ENCODE measurements at regions not wholly inside any gene's neighbourhood (a gene's known extent, or its start where the extent isn't known, plus 50 kb on each side); places are given as distances from the start of the nearest gene placed in this dataset.

DNA sequence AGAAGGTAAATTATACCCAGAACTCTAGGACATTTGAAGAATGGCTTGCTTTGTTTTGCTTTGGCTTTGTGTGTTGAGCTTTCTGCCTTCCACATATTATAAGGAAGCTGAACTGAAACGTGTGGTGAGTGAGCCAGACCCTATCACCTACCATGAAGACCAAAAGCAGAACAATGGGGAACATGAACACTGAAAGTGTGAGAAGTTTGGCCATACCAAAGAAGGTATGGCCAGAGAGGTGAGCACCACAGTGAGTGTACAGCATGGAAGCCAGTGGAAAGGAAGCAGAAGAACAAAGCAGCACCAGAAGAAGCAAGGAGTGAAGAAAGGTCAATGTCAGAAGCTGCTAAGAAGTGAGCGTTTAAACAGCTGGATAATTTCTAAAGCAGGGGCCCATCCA is 59.7 kb upstream of the CCDC71L start:
- no peak overlapping the region for H3K4me2 ChIP-seq (ENCODE audit: low read length)

DNA sequence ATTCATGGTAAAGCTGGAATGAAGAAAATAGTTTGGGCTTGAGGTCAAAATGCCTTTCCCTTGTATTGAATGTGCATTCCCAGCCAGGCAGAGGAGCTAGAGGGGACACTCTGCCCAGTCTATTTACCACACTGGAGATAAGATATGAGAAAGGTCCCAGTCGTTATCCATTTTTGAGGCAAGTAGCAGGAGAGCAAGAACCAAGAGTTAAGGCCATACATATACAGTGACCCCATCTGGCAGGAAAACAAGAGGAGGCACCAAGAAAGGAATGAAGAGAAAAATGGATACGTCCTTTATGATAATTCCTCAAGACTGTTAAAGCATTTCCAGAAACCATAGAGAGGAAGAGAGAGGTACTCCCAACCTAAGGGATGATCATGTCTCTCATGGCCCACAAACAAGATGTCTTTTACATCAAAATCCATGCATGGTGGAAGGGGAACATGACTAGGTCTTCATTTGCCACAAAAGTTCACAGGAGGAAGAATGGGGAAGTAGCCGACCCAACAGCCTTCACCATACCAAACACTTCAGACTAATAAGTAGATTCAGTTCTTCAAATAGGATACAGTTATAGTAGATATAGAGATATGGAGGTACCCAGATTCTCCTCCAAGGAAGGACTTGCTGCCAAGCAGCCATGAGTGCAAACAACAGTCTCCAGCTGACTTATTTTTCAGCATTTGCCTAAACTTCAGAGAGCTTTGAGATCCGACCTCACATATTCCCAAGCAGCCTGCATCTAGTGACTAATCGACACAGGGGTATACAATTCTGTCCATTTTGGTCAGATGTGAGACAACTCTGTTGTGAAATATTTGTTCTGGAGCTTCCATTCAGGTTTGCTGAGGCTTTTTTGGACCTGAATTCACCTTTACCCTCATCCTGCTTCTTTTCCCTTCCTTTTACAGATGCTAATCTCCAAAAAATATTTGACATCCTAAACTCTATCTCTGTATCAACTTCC is 61.1 kb upstream of the CCDC71L start:
- POLR2A ChIA-PET (ENCODE audit: unreplicated experiment): no interaction called here
- no peaks in the 10 kb centered on the region for H3K36me3 ChIP-seq (ENCODE audit: low read depth, low read length)
- CTCF ChIA-PET: no interaction called here
- intact Hi-C loops (cut with micrococcal nuclease): no loop called here
- H3F3A ChIP-seq (ENCODE audit: low read length, unreplicated experiment): peaks cover 4% of the 10 kb centered on the region
- no peaks in the 10 kb centered on the region for H3K27me3 ChIP-seq (ENCODE audit: low read length)
- no peak for DNase-seq
- no peak overlapping the region for H3K4me2 ChIP-seq (ENCODE audit: low read length)
- H3K4me3 ChIP-seq (ENCODE audit: low read length): no peak overlapping the region
- H3K9me3 ChIP-seq (ENCODE audit: low read length): no peaks in the 10 kb centered on the region
- H3K4me1 ChIP-seq (ENCODE audit: insufficient read depth, low read length): peaks cover 23% of the 10 kb centered on the region
- no peak for TF ChIP-seq EZH2 (IDR thresholded peaks at IDR 0.05; ENCODE audit: low read length, unreplicated experiment)
- TF ChIP-seq EZH2phosphoT487 (IDR thresholded peaks at IDR 0.05; ENCODE audit: borderline replicate concordance, low read length): no peak
- TF ChIP-seq, protein P1, sequence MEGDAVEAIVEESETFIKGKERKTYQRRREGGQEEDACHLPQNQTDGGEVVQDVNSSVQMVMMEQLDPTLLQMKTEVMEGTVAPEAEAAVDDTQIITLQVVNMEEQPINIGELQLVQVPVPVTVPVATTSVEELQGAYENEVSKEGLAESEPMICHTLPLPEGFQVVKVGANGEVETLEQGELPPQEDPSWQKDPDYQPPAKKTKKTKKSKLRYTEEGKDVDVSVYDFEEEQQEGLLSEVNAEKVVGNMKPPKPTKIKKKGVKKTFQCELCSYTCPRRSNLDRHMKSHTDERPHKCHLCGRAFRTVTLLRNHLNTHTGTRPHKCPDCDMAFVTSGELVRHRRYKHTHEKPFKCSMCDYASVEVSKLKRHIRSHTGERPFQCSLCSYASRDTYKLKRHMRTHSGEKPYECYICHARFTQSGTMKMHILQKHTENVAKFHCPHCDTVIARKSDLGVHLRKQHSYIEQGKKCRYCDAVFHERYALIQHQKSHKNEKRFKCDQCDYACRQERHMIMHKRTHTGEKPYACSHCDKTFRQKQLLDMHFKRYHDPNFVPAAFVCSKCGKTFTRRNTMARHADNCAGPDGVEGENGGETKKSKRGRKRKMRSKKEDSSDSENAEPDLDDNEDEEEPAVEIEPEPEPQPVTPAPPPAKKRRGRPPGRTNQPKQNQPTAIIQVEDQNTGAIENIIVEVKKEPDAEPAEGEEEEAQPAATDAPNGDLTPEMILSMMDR (conservative IDR thresholded peaks at IDR 0.05; ENCODE audit: low read depth, low read length): no peak
- no peak overlapping the region for H2AFZ ChIP-seq (ENCODE audit: low read length)
- no peak overlapping the region for H3K9ac ChIP-seq (ENCODE audit: low read length)
- H3K27ac ChIP-seq (ENCODE audit: low read length): no peak overlapping the region
- H4K20me1 ChIP-seq (ENCODE audit: low read length): no peaks in the 10 kb centered on the region
- no peaks in the 10 kb centered on the region for H3K79me2 ChIP-seq (ENCODE audit: low read length)
- no TSS peak for BruUV-seq (replicated peaks)
- ATAC-seq: no peak
- no peaks in the 10 kb centered on the region for H3K9me2 ChIP-seq (replicated peaks; ENCODE audit: low read length)

More for the DNA sequence above, 59.7 kb upstream of the CCDC71L start:
- intact Hi-C loops (cut with micrococcal nuclease): no loop called here
- H3F3A ChIP-seq (ENCODE audit: low read length, unreplicated experiment): peaks cover 4% of the 10 kb centered on the region
- H3K27me3 ChIP-seq (ENCODE audit: low read length): no peaks in the 10 kb centered on the region
- ChIA-PET POLR2A (ENCODE audit: unreplicated experiment) (no interaction called here), CTCF (no interaction called here)
- no peak overlapping the region for H3K27ac ChIP-seq (ENCODE audit: low read length)
- no TSS peak for BruUV-seq (replicated peaks)
- no peaks in the 10 kb centered on the region for H3K36me3 ChIP-seq (ENCODE audit: low read depth, low read length)
- ATAC-seq (no peak), DNase-seq (no peak)
- H3K4me1 ChIP-seq (ENCODE audit: insufficient read depth, low read length): peaks cover 26% of the 10 kb centered on the region
- H3K79me2 ChIP-seq (ENCODE audit: low read length): no peaks in the 10 kb centered on the region
- H3K4me3 ChIP-seq (ENCODE audit: low read length): no peak overlapping the region
- H4K20me1 ChIP-seq (ENCODE audit: low read length): no peaks in the 10 kb centered on the region
- TF ChIP-seq, protein P1 (conservative IDR thresholded peaks at IDR 0.05; ENCODE audit: low read depth, low read length): no peak
- TF ChIP-seq EZH2phosphoT487 (IDR thresholded peaks at IDR 0.05; ENCODE audit: borderline replicate concordance, low read length) (no peak), EZH2 (IDR thresholded peaks at IDR 0.05; ENCODE audit: low read length, unreplicated experiment) (no peak)
- H3K9me2 ChIP-seq (replicated peaks; ENCODE audit: low read length): no peaks in the 10 kb centered on the region
- H3K9ac ChIP-seq (ENCODE audit: low read length): no peak overlapping the region
- H3K9me3 ChIP-seq (ENCODE audit: low read length): no peaks in the 10 kb centered on the region
- no peak overlapping the region for H2AFZ ChIP-seq (ENCODE audit: low read length)

- Histone ChIP-seq H3K9me2 (replicated peaks; ENCODE audit: low read length) (no peaks in the 10 kb centered on the region), H3K36me3 (ENCODE audit: low read depth, low read length) (no peaks in the 10 kb centered on the region), H3K4me2 (ENCODE audit: low read length) (no peak overlapping the region), H3K27ac (ENCODE audit: low read length) (no peak overlapping the region), H2AFZ (ENCODE audit: low read length) (no peak overlapping the region), H3K9me3 (ENCODE audit: low read length) (no peaks in the 10 kb centered on the region), H3K27me3 (ENCODE audit: low read length) (no peaks in the 10 kb centered on the region), H3K4me1 (ENCODE audit: insufficient read depth, low read length) (peaks cover 10% of the 10 kb centered on the region), H3K9ac (ENCODE audit: low read length) (no peak overlapping the region), H3K79me2 (ENCODE audit: low read length) (no peaks in the 10 kb centered on the region), H3K4me3 (ENCODE audit: low read length) (no peak overlapping the region), H3F3A (ENCODE audit: low read length, unreplicated experiment) (peaks cover 4% of the 10 kb centered on the region), H4K20me1 (ENCODE audit: low read length) (no peaks in the 10 kb centered on the region)
- ChIA-PET POLR2A (ENCODE audit: unreplicated experiment) (no interaction called here), CTCF (no interaction called here)
- DNase-seq (no peak), ATAC-seq (no peak)
- TF ChIP-seq EZH2phosphoT487 (IDR thresholded peaks at IDR 0.05; ENCODE audit: borderline replicate concordance, low read length): no peak
- no peak for TF ChIP-seq EZH2 (IDR thresholded peaks at IDR 0.05; ENCODE audit: low read length, unreplicated experiment)
- TF ChIP-seq, protein P1 (conservative IDR thresholded peaks at IDR 0.05; ENCODE audit: low read depth, low read length): no peak
- intact Hi-C loops (cut with micrococcal nuclease): no loop called here
- no TSS peak for BruUV-seq (replicated peaks)
These were observed 62.4 kb upstream of the CCDC71L start for GRCh38 chr7:106723398-106723797.
